SK-N-SH treated with all-trans-retinoic acid at 6 μM for 48 hours (cell line): ENCODE measurements at regions not wholly inside any gene's neighbourhood (a gene's known extent, or its start where the extent isn't known, plus 50 kb on each side); places are given as distances from the start of the nearest gene placed in this dataset.

Source experiments
- ARNTL ChIP-seq: fragments of 450-650 bp; formaldehyde crosslinking; IDR thresholded peaks from 2 replicates; pipeline ENCODE4 v1.5.0; 2020; ENCODE audit warnings: low read depth, mild to moderate bottlenecking, moderate library complexity, borderline replicate concordance
- BACH2 ChIP-seq: fragments of 250-450 bp; sonication (Bioruptor Pico); IDR thresholded peaks from 2 replicates; pipeline ENCODE4 v1.9.0; 2021; ENCODE audit warnings: mild to moderate bottlenecking, borderline replicate concordance
- CSDC2 ChIP-seq: fragments of 250-450 bp; sonication (Bioruptor Pico); IDR thresholded peaks from 2 replicates; pipeline ENCODE4 v1.5.0; 2020; ENCODE audit warnings: mild to moderate bottlenecking, moderate library complexity
- CSRNP3 ChIP-seq: fragments of 250-450 bp; sonication (Bioruptor Pico); IDR thresholded peaks from 2 replicates; pipeline ENCODE4 v1.5.1; 2021; ENCODE audit warnings: mild to moderate bottlenecking, moderate library complexity
- ESRRG ChIP-seq: fragments of 250-450 bp; sonication (Bioruptor Pico); IDR thresholded peaks from 2 replicates; pipeline ENCODE4 v1.6.1; 2021; ENCODE audit warnings: mild to moderate bottlenecking
- ISL1 ChIP-seq: fragments of 250-450 bp; sonication (Bioruptor Pico); IDR thresholded peaks from 2 replicates; pipeline ENCODE4 v2.1.2; 2022; ENCODE audit warnings: mild to moderate bottlenecking, moderate library complexity
- PATZ1 ChIP-seq: fragments of 250-450 bp; sonication (Bioruptor Pico); IDR thresholded peaks from 2 replicates; pipeline ENCODE4 v1.8.0; 2020; ENCODE audit warnings: mild to moderate bottlenecking, moderate library complexity, borderline replicate concordance
- POU6F1 ChIP-seq: fragments of 250-450 bp; sonication (Bioruptor Pico); IDR thresholded peaks from 2 replicates; pipeline ENCODE4 v1.8.0; 2021; ENCODE audit warnings: low read depth, mild to moderate bottlenecking, moderate library complexity, borderline replicate concordance
- RARB ChIP-seq: fragments of 250-450 bp; sonication (Bioruptor Pico); IDR thresholded peaks from 2 replicates; pipeline ENCODE4 v1.8.0; 2021; ENCODE audit warnings: mild to moderate bottlenecking, moderate library complexity
- TCF4 ChIP-seq: fragments of 250-450 bp; sonication (Bioruptor Pico); IDR thresholded peaks from 2 replicates; pipeline ENCODE4 v1.8.0; 2021; ENCODE audit warnings: mild to moderate bottlenecking, moderate library complexity, borderline replicate concordance
- ZFP30 ChIP-seq: fragments of 450-650 bp; formaldehyde crosslinking; IDR thresholded peaks from 2 replicates; pipeline ENCODE4 v1.5.0; 2022; ENCODE audit warnings: mild to moderate bottlenecking, moderate library complexity
- ZNF565 ChIP-seq: fragments of 450-650 bp; formaldehyde crosslinking; conservative IDR thresholded peaks from 2 replicates; pipeline ENCODE4 v1.5.0; 2020; ENCODE audit warnings: low read depth, mild to moderate bottlenecking, moderate library complexity
- ZNF8 ChIP-seq: fragments of 450-650 bp; formaldehyde crosslinking; IDR thresholded peaks from 2 replicates; pipeline ENCODE4 v1.5.0; 2020; ENCODE audit warnings: mild to moderate bottlenecking, moderate library complexity

GRCh38 chr2:66377832-66378231 is 57.1 kb upstream of the MEIS1 start:
- no peak for TF ChIP-seq PATZ1 (CRISPR knock-in tag)
- TF ChIP-seq CSDC2 (CRISPR knock-in tag): no peak
- no peak for TF ChIP-seq TCF4 (CRISPR knock-in tag)
- TF ChIP-seq ARNTL (CRISPR knock-in tag): no peak
- no peak for TF ChIP-seq ZNF565 (CRISPR knock-in tag)
- no peak for TF ChIP-seq ESRRG (CRISPR knock-in tag)
- TF ChIP-seq ZNF8 (CRISPR knock-in tag): no peak
- TF ChIP-seq CSRNP3 (CRISPR knock-in tag): no peak
- no peak for TF ChIP-seq BACH2 (CRISPR knock-in tag)
- TF ChIP-seq ZFP30: no peak
- TF ChIP-seq POU6F1 (CRISPR knock-in tag): no peak
- TF ChIP-seq ISL1: no peak
- TF ChIP-seq RARB: no peak
